Endodermal cell (in vitro differentiated cells): ENCODE measurements at regions not wholly inside any gene's neighbourhood (a gene's known extent, or its start where the extent isn't known, plus 50 kb on each side); places are given as distances from the start of the nearest gene placed in this dataset.
A peak's percentile ranks its signal among the peaks of the same experiment; 100 is the strongest.

Source experiments
- DNase-seq: peaks from one replicate; pipeline ENCODE4 v3.0.0-alpha.2; 2017
- H3K27ac ChIP-seq: 2 replicates; pipeline ENCODE4 v1.5.1; 2013; ENCODE audit warnings: mild to moderate bottlenecking, low read depth, low read length, moderate library complexity
- H3K27me3 ChIP-seq: 2 replicates; pipeline ENCODE4 v1.6.1; 2013; ENCODE audit warnings: mild to moderate bottlenecking, low read length, moderate library complexity; ENCODE audit not compliant: insufficient read depth, control insufficient read depth, poor library complexity, severe bottlenecking
- H3K36me3 ChIP-seq: 2 replicates; pipeline ENCODE4 v1.7.0; 2013; ENCODE audit warnings: mild to moderate bottlenecking, low read length, moderate library complexity; ENCODE audit not compliant: control insufficient read depth, insufficient read depth
- H3K4me1 ChIP-seq: one replicate; pipeline ENCODE4 v1.7.0; 2013; ENCODE audit warnings: low read length; ENCODE audit not compliant: control insufficient read depth, insufficient read depth
- H3K4me3 ChIP-seq: 2 replicates; pipeline ENCODE4 v1.5.1; 2013; ENCODE audit warnings: mild to moderate bottlenecking, low read length, moderate library complexity
- H3K9ac ChIP-seq: 2 replicates; pipeline ENCODE4 v1.6.1; 2013; ENCODE audit warnings: mild to moderate bottlenecking, low read length, moderate library complexity; ENCODE audit not compliant: poor library complexity, severe bottlenecking; ENCODE audit errors: extremely low read depth
- H3K9me3 ChIP-seq: 2 replicates; pipeline ENCODE4 v1.6.1; 2013; ENCODE audit warnings: mild to moderate bottlenecking, low read length, moderate library complexity; ENCODE audit not compliant: control insufficient read depth
- H3K27ac Mint-ChIP-seq: 2 replicates; pipeline ENCODE4 v1.8.0; 2020; ENCODE audit warnings: mixed read lengths
- H3K27me3 Mint-ChIP-seq: 2 replicates; pipeline ENCODE4 v1.8.0; 2021; ENCODE audit warnings: mild to moderate bottlenecking, mixed read lengths; ENCODE audit not compliant: insufficient read depth
- H3K36me3 Mint-ChIP-seq: 2 replicates; pipeline ENCODE4 v1.8.0; 2020; ENCODE audit warnings: low read depth, mixed read lengths
- H3K4me1 Mint-ChIP-seq: 2 replicates; pipeline ENCODE4 v1.8.0; 2020; ENCODE audit warnings: mixed read lengths
- H3K4me3 Mint-ChIP-seq: 2 replicates; pipeline ENCODE4 v1.8.0; 2020; ENCODE audit warnings: mild to moderate bottlenecking, moderate library complexity, mixed read lengths
- H3K9me3 Mint-ChIP-seq: 2 replicates; pipeline ENCODE4 v1.8.0; 2020; ENCODE audit warnings: mild to moderate bottlenecking, mixed read lengths
- CTCF ChIP-seq: fragments of 200-600 bp; sonication (generic); conservative IDR thresholded peaks from 2 replicates; pipeline ENCODE4 v1.5.0; 2021; ENCODE audit warnings: antibody characterized with exemption, mild to moderate bottlenecking
- WGBS, 2 experiments: methylation state at CpG; one replicate each; pipeline versions ENCODE4 v1.1.5 to v1.1.7; 2013; ENCODE audit warnings: missing lambda C conversion rate in 2 of 2, mixed read lengths in 1 of 2; ENCODE audit not compliant: insufficient coverage in 1 of 2, insufficient read length in 1 of 2; 5-methylcytosine and 5-hydroxymethylcytosine counted together

- TF ChIP-seq CTCF = no peak
- H3K27ac Mint-ChIP-seq = no peak overlapping the region
- Histone ChIP-seq H3K9ac (no peak overlapping the region), H3K4me1 (no peaks in the 10 kb centered on the region), H3K27me3 (no peaks in the 10 kb centered on the region), H3K9me3 (no peaks in the 10 kb centered on the region), H3K27ac (no peak overlapping the region), H3K36me3 (no peaks in the 10 kb centered on the region), H3K4me3 (no peak overlapping the region)
- peaks cover 4% of the 10 kb centered on the region for H3K9me3 Mint-ChIP-seq
- H3K4me1 Mint-ChIP-seq = no peaks in the 10 kb centered on the region
- no peaks in the 10 kb centered on the region for H3K27me3 Mint-ChIP-seq
- DNase-seq = no peak
- H3K36me3 Mint-ChIP-seq = peaks cover 6% of the 10 kb centered on the region
- H3K4me3 Mint-ChIP-seq = no peak overlapping the region
- 96 to 100% methylated on average over 1 of the region's 1 CpG for WGBS, 2 experiments
These were observed 135.6 kb upstream of the BCL6 start for GRCh38 chr3:187880851-187881250.

- H3K9me3 Mint-ChIP-seq = peaks cover 16% of the 10 kb centered on the region
- Histone ChIP-seq H3K27ac (no peak overlapping the region), H3K9me3 (no peaks in the 10 kb centered on the region), H3K27me3 (no peaks in the 10 kb centered on the region), H3K4me3 (no peak overlapping the region), H3K36me3 (no peaks in the 10 kb centered on the region), H3K4me1 (no peaks in the 10 kb centered on the region), H3K9ac (no peak overlapping the region)
- 93 to 95% methylated on average over 1 of the region's 1 CpG for WGBS, 2 experiments
- peaks cover 5% of the 10 kb centered on the region for H3K4me1 Mint-ChIP-seq
- peaks cover 13% of the 10 kb centered on the region for H3K36me3 Mint-ChIP-seq
- no peak overlapping the region for H3K4me3 Mint-ChIP-seq
- H3K27ac Mint-ChIP-seq = no peak overlapping the region
- H3K27me3 Mint-ChIP-seq = no peaks in the 10 kb centered on the region
- TF ChIP-seq CTCF = no peak
- no peak for DNase-seq
These were observed 143.4 kb upstream of the BCL6 start for GRCh38 chr3:187888701-187889100.

GRCh38 chr3:187889106-187889505 is 143.8 kb upstream of the BCL6 start:
- Histone ChIP-seq H3K36me3 (no peaks in the 10 kb centered on the region), H3K9me3 (no peaks in the 10 kb centered on the region), H3K9ac (no peak overlapping the region), H3K27ac (no peak overlapping the region), H3K4me1 (no peaks in the 10 kb centered on the region), H3K27me3 (no peaks in the 10 kb centered on the region), H3K4me3 (no peak overlapping the region)
- H3K4me3 Mint-ChIP-seq = peak overlapping the region; percentile 77
- H3K27me3 Mint-ChIP-seq = no peaks in the 10 kb centered on the region
- peaks cover 13% of the 10 kb centered on the region for H3K36me3 Mint-ChIP-seq
- H3K9me3 Mint-ChIP-seq = peaks cover 16% of the 10 kb centered on the region
- H3K27ac Mint-ChIP-seq = no peak overlapping the region
- H3K4me1 Mint-ChIP-seq = peaks cover 5% of the 10 kb centered on the region
- no peak for TF ChIP-seq CTCF
- no peak for DNase-seq
- WGBS, 2 experiments = 84 to 95% methylated on average over 3 to 4 of the region's 4 CpGs
